ENCODE measurements at regions not wholly inside any gene's neighbourhood (a gene's known extent, or its start where the extent isn't known, plus 50 kb on each side); places are given as distances from the start of the nearest gene placed in this dataset.

GRCh38 chr3:159783780-159784742 lies 204.6 kb upstream of the IL12A start:
- Histone ChIP-seq H3F3A (replicated peaks; ENCODE audit: low read depth) (no peaks in the 10 kb centered on the region), H3K9me2 (ENCODE audit: insufficient read depth) (no peaks in the 10 kb centered on the region), H3K79me2 (replicated peaks; ENCODE audit: insufficient read depth) (peaks cover 10% of the 10 kb centered on the region; the same call in 1 of the 2 replicates), H3K4me2 (no peak overlapping the region), H2AFZ (no peak overlapping the region), H3K27me3 (ENCODE audit: insufficient read depth) (no peaks in the 10 kb centered on the region), H3K27ac (ENCODE audit: low read depth) (no peak overlapping the region), H3K4me3 (no peak overlapping the region), H3K36me3 (ENCODE audit: insufficient read depth) (no peaks in the 10 kb centered on the region), H3K4me1 (ENCODE audit: insufficient read depth) (peaks cover 29% of the 10 kb centered on the region), H4K20me1 (replicated peaks; ENCODE audit: insufficient read depth) (no peaks in the 10 kb centered on the region)
- DNase-seq (ENCODE audit: low spot score) = no peak
- no peaks in the 10 kb centered on the region for H3K36me3 Mint-ChIP-seq (ENCODE audit: low read depth)
- H3K27me3 Mint-ChIP-seq (ENCODE audit: insufficient read depth, low read depth, poor library complexity) = no peaks in the 10 kb centered on the region
- H3K9me3 Mint-ChIP-seq = no peaks in the 10 kb centered on the region
- no peak for ATAC-seq
- no peak overlapping the region for H3K4me3 Mint-ChIP-seq
- TF ChIP-seq REST (IDR thresholded peaks at IDR 0.05; ENCODE audit: unreplicated experiment) (no peak), NANOG (IDR thresholded peaks at IDR 0.05; ENCODE audit: borderline replicate concordance) (no peak), ZNF114 (CRISPR knock-in tag; IDR thresholded peaks at IDR 0.05) (no peak), STAT1 (IDR thresholded peaks at IDR 0.05; ENCODE audit: unreplicated experiment) (no peak), EZH2phosphoT487 (IDR thresholded peaks at IDR 0.05; ENCODE audit: unreplicated experiment) (no peak), ETS1 (IDR thresholded peaks at IDR 0.05) (no peak), CREB1 (CRISPR knock-in tag; IDR thresholded peaks at IDR 0.05; ENCODE audit: low read depth) (no peak)
- TF ChIP-seq, protein P1, sequence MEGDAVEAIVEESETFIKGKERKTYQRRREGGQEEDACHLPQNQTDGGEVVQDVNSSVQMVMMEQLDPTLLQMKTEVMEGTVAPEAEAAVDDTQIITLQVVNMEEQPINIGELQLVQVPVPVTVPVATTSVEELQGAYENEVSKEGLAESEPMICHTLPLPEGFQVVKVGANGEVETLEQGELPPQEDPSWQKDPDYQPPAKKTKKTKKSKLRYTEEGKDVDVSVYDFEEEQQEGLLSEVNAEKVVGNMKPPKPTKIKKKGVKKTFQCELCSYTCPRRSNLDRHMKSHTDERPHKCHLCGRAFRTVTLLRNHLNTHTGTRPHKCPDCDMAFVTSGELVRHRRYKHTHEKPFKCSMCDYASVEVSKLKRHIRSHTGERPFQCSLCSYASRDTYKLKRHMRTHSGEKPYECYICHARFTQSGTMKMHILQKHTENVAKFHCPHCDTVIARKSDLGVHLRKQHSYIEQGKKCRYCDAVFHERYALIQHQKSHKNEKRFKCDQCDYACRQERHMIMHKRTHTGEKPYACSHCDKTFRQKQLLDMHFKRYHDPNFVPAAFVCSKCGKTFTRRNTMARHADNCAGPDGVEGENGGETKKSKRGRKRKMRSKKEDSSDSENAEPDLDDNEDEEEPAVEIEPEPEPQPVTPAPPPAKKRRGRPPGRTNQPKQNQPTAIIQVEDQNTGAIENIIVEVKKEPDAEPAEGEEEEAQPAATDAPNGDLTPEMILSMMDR (conservative IDR thresholded peaks at IDR 0.05; ENCODE audit: low read depth in 2 of 2) = no peak
- peaks cover 31% of the 10 kb centered on the region for H3K4me1 Mint-ChIP-seq
- H3K27ac Mint-ChIP-seq = no peak overlapping the region
